ENCODE measurements at regions not wholly inside any gene's neighbourhood (a gene's known extent, or its start where the extent isn't known, plus 50 kb on each side); places are given as distances from the start of the nearest gene placed in this dataset.
A peak's percentile ranks its signal among the peaks of the same experiment; 100 is the strongest.
"Not testable (repeated sequence)": the region's sequence is repeated elsewhere in the genome, so short reads cannot be mapped to it uniquely, and the experiment has no call there.

- intact Hi-C loops (cut with micrococcal nuclease; ENCODE audit: unreplicated experiment); H4K20me1 ChIP-seq (ENCODE audit: control insufficient read depth, insufficient read depth); ATAC-seq; H3K4me3 ChIP-seq; RAD21 ChIA-PET (ENCODE audit: unreplicated experiment); POLR2A ChIA-PET; CTCF ChIA-PET; BruUV-seq (replicated peaks); H3K4me1 ChIP-seq (ENCODE audit: control insufficient read depth, insufficient read depth, low read length); H3K36me3 ChIP-seq (ENCODE audit: control insufficient read depth in 2 of 2, insufficient read depth in 2 of 2, low read length in 1 of 2); H3K27ac ChIP-seq (ENCODE audit: control insufficient read depth, insufficient read depth); H3K79me2 ChIP-seq (ENCODE audit: control insufficient read depth, insufficient read depth, low read length); H3K9ac ChIP-seq (ENCODE audit: control insufficient read depth, insufficient read depth, low read length); H3K9me3 ChIP-seq (replicated peaks; ENCODE audit: control insufficient read depth, insufficient read depth, low read length); H2AFZ ChIP-seq (ENCODE audit: control insufficient read depth, low read depth, low read length); in situ Hi-C loops (cut with MboI); DNase-seq (ENCODE audit: low read depth, low spot score); H3K4me2 ChIP-seq (ENCODE audit: control insufficient read depth, insufficient read depth); FAIRE-seq; H3K27me3 ChIP-seq (replicated peaks in 1 of 2; ENCODE audit: control insufficient read depth in 2 of 2, insufficient read depth in 2 of 2, low read length in 1 of 2): not testable (repeated sequence)
- SMC1A ChIA-PET (ENCODE audit: uncharacterized antibody, unreplicated experiment), result interaction anchor here (1.6 kb wide), 1 partner anchor 9 kb away, joined by 3 read pairs; no protein-coding TSS in a partner anchor
- WGBS (ENCODE audit: insufficient coverage, insufficient replicate concordance, low lambda C conversion rate, missing lambda C conversion rate), result 48% methylated on average over 6 of the region's 6 CpGs
- peak; percentile 14; the same call in 1 of the 2 replicates for TF ChIP-seq PKNOX1 (IDR thresholded peaks at IDR 0.05)
Observed at GRCh38 chr2:62599674-62600410, 93.8 kb upstream of the TMEM17 start.

- intact Hi-C loops (cut with micrococcal nuclease; ENCODE audit: unreplicated experiment) (no loop called here), in situ Hi-C loops (cut with MboI) (no loop called here)
- Histone ChIP-seq H3K9ac (ENCODE audit: control insufficient read depth, insufficient read depth, low read length) (no peak overlapping the region), H3K4me2 (ENCODE audit: control insufficient read depth, insufficient read depth) (no peak overlapping the region), H2AFZ (ENCODE audit: control insufficient read depth, low read depth, low read length) (no peak overlapping the region), H3K9me3 (replicated peaks; ENCODE audit: control insufficient read depth, insufficient read depth, low read length) (no peaks in the 10 kb centered on the region; the same call in 1 of the 3 replicates), H4K20me1 (ENCODE audit: control insufficient read depth, insufficient read depth) (no peaks in the 10 kb centered on the region), H3K79me2 (ENCODE audit: control insufficient read depth, insufficient read depth, low read length) (no peaks in the 10 kb centered on the region), H3K4me1 (ENCODE audit: control insufficient read depth, insufficient read depth, low read length) (peaks cover 4% of the 10 kb centered on the region; the same call in 1 of the 2 replicates), H3K36me3 (ENCODE audit: control insufficient read depth in 2 of 2, insufficient read depth in 2 of 2, low read length in 1 of 2) (no peaks in the 10 kb centered on the region), H3K27me3 (replicated peaks in 1 of 2; ENCODE audit: control insufficient read depth in 2 of 2, insufficient read depth in 2 of 2, low read length in 1 of 2) (no peaks in the 10 kb centered on the region), H3K4me3 (no peak overlapping the region), H3K27ac (ENCODE audit: control insufficient read depth, insufficient read depth) (no peak overlapping the region)
- 82% methylated on average over 3 of the region's 3 CpGs for WGBS (ENCODE audit: insufficient coverage, insufficient replicate concordance, low lambda C conversion rate, missing lambda C conversion rate)
- ChIA-PET CTCF (interaction anchor here (1.6 kb wide), 1 partner anchor 8 kb away, joined by 4 read pairs; no protein-coding TSS in a partner anchor), POLR2A (no interaction called here), RAD21 (ENCODE audit: unreplicated experiment) (no interaction called here), SMC1A (ENCODE audit: uncharacterized antibody, unreplicated experiment) (interaction anchor here (1.4 to 1.9 kb wide), 2 partner anchors 9 to 63 kb away, joined by 3 to 10 read pairs; no protein-coding TSS in a partner anchor)
- no peak for ATAC-seq
- no peak for FAIRE-seq
- TF ChIP-seq, protein P1, sequence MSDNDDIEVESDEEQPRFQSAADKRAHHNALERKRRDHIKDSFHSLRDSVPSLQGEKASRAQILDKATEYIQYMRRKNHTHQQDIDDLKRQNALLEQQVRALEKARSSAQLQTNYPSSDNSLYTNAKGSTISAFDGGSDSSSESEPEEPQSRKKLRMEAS (IDR thresholded peaks at IDR 0.05; ENCODE audit: low read depth, low read length), result no peak
- TF ChIP-seq JUND (IDR thresholded peaks at IDR 0.05; ENCODE audit: low read depth, low read length), result no peak
- BruUV-seq (replicated peaks), result no TSS peak
- DNase-seq (ENCODE audit: low read depth, low spot score), result no peak
Observed at GRCh38 chr2:62597323-62597722, 91.3 kb upstream of the TMEM17 start.

Measured in GM12878 (cell line).